SK-N-MC (cell line): ENCODE measurements at regions not wholly inside any gene's neighbourhood (a gene's known extent, or its start where the extent isn't known, plus 50 kb on each side); places are given as distances from the start of the nearest gene placed in this dataset.

ENCODE experiments used
- EZH2 ChIP-seq: fragments of 200-600 bp; sonication (generic); IDR thresholded peaks from one replicate; pipeline ENCODE4 v1.6.1; 2017; ENCODE audit warnings: antibody characterized with exemption
- POLR2AphosphoS5 ChIP-seq: IDR thresholded peaks from 2 replicates; pipeline ENCODE4 v1.6.1; 2012; ENCODE audit warnings: mild to moderate bottlenecking, low read depth, low read length, borderline replicate concordance

DNA sequence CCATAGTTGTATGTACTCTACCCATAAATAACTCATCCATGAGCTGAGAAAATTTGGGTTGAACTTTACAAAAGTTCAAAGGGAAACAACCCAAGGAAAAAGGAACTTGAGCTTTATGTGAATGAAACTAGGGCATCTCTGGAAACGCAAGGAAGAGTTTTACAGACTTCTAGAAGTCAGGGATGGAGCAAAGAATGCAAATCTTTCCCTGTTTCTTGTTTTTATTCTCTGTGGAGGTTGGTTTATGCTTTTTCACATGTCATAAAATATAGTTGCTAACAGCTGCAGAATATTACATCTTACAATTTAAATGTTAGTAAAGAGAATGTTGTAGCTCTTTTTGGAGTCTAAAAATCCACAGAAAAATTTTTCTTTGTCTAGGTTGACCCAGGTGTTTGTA lies 754.1 kb downstream of the PCDH7 start:
- TF ChIP-seq EZH2: no peak
- TF ChIP-seq POLR2AphosphoS5: no peak
